ENCODE measurements at regions not wholly inside any gene's neighbourhood (a gene's known extent, or its start where the extent isn't known, plus 50 kb on each side); places are given as distances from the start of the nearest gene placed in this dataset.

DNA sequence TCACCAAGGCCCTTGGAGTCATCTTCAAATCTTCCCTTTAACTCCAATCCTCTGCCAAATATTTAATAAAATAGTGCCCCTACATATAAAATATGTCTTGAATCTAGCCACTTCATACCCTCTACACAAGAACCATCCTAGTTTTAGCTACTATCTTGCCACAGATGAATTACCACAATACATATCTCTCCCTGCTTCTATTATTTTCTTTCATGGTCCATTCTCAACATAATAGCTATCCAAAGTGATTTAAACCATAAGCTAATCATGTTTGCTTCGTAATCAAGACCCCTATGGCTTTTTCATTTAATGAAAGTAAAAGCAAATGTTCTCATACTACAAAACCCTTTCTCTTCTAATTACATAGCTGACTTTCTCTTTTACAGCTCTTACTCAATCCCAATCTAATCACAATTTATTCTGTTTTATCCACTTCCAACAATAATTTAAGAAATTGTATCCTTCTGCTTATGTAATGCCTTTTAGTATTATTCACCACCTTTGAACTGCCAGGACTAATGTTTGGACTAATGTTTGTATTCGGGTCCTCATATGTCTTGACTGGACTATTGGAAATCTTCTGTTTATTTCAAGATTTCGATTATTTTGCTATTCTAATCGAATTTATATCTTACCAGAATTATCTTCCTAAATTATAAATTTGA is 412.0 kb downstream of the SLITRK1 start:
- CTCF ChIA-PET = no interaction called here
- H2BK5ac ChIP-seq (ENCODE audit: low read depth, low read length, poor library complexity, severe bottlenecking) = no peak overlapping the region
- dilution Hi-C loops (cut with HindIII; ENCODE audit: low sequenced_read_pairs, unreplicated experiment) = no loop called here
- in situ Hi-C loops (cut with MboI; ENCODE audit: low sequenced_read_pairs) = no loop called here
- no peak overlapping the region for H3K18ac ChIP-seq (ENCODE audit: low read depth, low read length)
- no peak overlapping the region for H3K14ac ChIP-seq (replicated peaks; ENCODE audit: low read depth, low read length)
- ATAC-seq (ENCODE audit: low read depth) (no peak), DNase-seq (no peak)
- no peak overlapping the region for H3K23ac ChIP-seq (ENCODE audit: low read depth, low read length)
- TF ChIP-seq RAD21 (IDR thresholded peaks at IDR 0.05; ENCODE audit: low read length) (no peak), BHLHE40 (IDR thresholded peaks at IDR 0.05; ENCODE audit: low read depth, low read length) (no peak), SMC3 (IDR thresholded peaks at IDR 0.05; ENCODE audit: low read depth, low read length) (no peak), CHD1 (IDR thresholded peaks at IDR 0.05; ENCODE audit: low read depth, low read length) (no peak), MAFK (IDR thresholded peaks at IDR 0.05; ENCODE audit: low read depth, low read length) (no peak), FOS (IDR thresholded peaks at IDR 0.05; ENCODE audit: low read depth, low read length) (no peak), MAZ (IDR thresholded peaks at IDR 0.05; ENCODE audit: borderline replicate concordance, low read depth, low read length) (no peak), POLR2A (IDR thresholded peaks at IDR 0.05; ENCODE audit: low read depth, low read length) (no peak), MXI1 (IDR thresholded peaks at IDR 0.05; ENCODE audit: borderline replicate concordance, low read depth, low read length) (no peak), CEBPB (IDR thresholded peaks at IDR 0.05; ENCODE audit: low read depth, low read length) (no peak), RCOR1 (IDR thresholded peaks at IDR 0.05; ENCODE audit: insufficient replicate concordance, low read length) (no peak), RFX5 (IDR thresholded peaks at IDR 0.05; ENCODE audit: low read depth, low read length) (no peak), NFE2L2 (IDR thresholded peaks at IDR 0.05; ENCODE audit: low read depth, low read length) (no peak)
- TF ChIP-seq, protein P1, sequence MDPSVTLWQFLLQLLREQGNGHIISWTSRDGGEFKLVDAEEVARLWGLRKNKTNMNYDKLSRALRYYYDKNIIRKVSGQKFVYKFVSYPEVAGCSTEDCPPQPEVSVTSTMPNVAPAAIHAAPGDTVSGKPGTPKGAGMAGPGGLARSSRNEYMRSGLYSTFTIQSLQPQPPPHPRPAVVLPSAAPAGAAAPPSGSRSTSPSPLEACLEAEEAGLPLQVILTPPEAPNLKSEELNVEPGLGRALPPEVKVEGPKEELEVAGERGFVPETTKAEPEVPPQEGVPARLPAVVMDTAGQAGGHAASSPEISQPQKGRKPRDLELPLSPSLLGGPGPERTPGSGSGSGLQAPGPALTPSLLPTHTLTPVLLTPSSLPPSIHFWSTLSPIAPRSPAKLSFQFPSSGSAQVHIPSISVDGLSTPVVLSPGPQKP (IDR thresholded peaks at IDR 0.05; ENCODE audit: borderline replicate concordance, low read depth, low read length) = no peak
- TF ChIP-seq, protein P2, sequence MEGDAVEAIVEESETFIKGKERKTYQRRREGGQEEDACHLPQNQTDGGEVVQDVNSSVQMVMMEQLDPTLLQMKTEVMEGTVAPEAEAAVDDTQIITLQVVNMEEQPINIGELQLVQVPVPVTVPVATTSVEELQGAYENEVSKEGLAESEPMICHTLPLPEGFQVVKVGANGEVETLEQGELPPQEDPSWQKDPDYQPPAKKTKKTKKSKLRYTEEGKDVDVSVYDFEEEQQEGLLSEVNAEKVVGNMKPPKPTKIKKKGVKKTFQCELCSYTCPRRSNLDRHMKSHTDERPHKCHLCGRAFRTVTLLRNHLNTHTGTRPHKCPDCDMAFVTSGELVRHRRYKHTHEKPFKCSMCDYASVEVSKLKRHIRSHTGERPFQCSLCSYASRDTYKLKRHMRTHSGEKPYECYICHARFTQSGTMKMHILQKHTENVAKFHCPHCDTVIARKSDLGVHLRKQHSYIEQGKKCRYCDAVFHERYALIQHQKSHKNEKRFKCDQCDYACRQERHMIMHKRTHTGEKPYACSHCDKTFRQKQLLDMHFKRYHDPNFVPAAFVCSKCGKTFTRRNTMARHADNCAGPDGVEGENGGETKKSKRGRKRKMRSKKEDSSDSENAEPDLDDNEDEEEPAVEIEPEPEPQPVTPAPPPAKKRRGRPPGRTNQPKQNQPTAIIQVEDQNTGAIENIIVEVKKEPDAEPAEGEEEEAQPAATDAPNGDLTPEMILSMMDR (conservative IDR thresholded peaks at IDR 0.05; ENCODE audit: low read depth, low read length) = no peak
- TF ChIP-seq, protein P3, sequence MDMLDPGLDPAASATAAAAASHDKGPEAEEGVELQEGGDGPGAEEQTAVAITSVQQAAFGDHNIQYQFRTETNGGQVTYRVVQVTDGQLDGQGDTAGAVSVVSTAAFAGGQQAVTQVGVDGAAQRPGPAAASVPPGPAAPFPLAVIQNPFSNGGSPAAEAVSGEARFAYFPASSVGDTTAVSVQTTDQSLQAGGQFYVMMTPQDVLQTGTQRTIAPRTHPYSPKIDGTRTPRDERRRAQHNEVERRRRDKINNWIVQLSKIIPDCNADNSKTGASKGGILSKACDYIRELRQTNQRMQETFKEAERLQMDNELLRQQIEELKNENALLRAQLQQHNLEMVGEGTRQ (IDR thresholded peaks at IDR 0.05; ENCODE audit: low read depth, low read length) = no peak
- no peak overlapping the region for H4K91ac ChIP-seq (ENCODE audit: insufficient read depth, low read depth, low read length)
- H3K9me1 ChIP-seq (ENCODE audit: insufficient read depth, low read length) = no peaks in the 10 kb centered on the region
- intact Hi-C loops (cut with micrococcal nuclease) = no loop called here
- no peak overlapping the region for H2BK120ac ChIP-seq (ENCODE audit: low read depth, low read length)
- no peaks in the 10 kb centered on the region for H4K20me1 ChIP-seq (ENCODE audit: insufficient read depth, low read length)
- H3K79me1 ChIP-seq (ENCODE audit: low read depth in 1 of 2, low read length in 2 of 2) = no peaks in the 10 kb centered on the region
- H3K36me3 ChIP-seq (ENCODE audit: control insufficient read depth, insufficient read depth, low read length) = no peaks in the 10 kb centered on the region
- H3K27ac ChIP-seq (ENCODE audit: insufficient read depth, low read length) = no peak overlapping the region
- no peak overlapping the region for H2BK20ac ChIP-seq (ENCODE audit: low read depth, low read length)
- POLR2A ChIA-PET (ENCODE audit: unreplicated experiment) = no interaction called here
- no peak overlapping the region for H2AK5ac ChIP-seq (ENCODE audit: low read depth, low read length)
- no peaks in the 10 kb centered on the region for H3K27me3 ChIP-seq (ENCODE audit: control insufficient read depth, insufficient read depth, low read length)
- H3K9ac ChIP-seq (ENCODE audit: low read depth, low read length) = no peak overlapping the region
- no peaks in the 10 kb centered on the region for H3K9me3 ChIP-seq (ENCODE audit: control insufficient read depth, insufficient read depth, low read length)
- whole genome bisulfite sequencing, 2 experiments (ENCODE audit: extremely low coverage in 2 of 2, insufficient read length in 1 of 2) = no CpG with 5 or more reads among the region's 4 CpGs
- no peak overlapping the region for H3K4me3 ChIP-seq (ENCODE audit: insufficient read depth, low read depth, low read length)
- no peak overlapping the region for H3K4me2 ChIP-seq (ENCODE audit: low read depth, low read length)
- no peak overlapping the region for H2AK9ac ChIP-seq (replicated peaks; ENCODE audit: low read depth, low read length, poor library complexity)
- BruUV-seq (replicated peaks) = no TSS peak
- H3K4me1 ChIP-seq (ENCODE audit: control insufficient read depth, insufficient read depth, low read length) = no peaks in the 10 kb centered on the region
- no peak overlapping the region for H2BK15ac ChIP-seq (ENCODE audit: low read depth, low read length)
- no peak overlapping the region for H3K4ac ChIP-seq (ENCODE audit: low read depth, low read length)
- H2AFZ ChIP-seq (replicated peaks; ENCODE audit: low read length, poor library complexity) = no peak overlapping the region
- no peak overlapping the region for H3K56ac ChIP-seq (ENCODE audit: extremely low read depth, insufficient read depth, low read length)
- no peak overlapping the region for H4K8ac ChIP-seq (ENCODE audit: low read depth in 2 of 2, low read length in 2 of 2)
- no peak overlapping the region for H4K5ac ChIP-seq (ENCODE audit: low read depth, low read length)

Data from IMR-90 (cell line).